ENCODE measurements at regions not wholly inside any gene's neighbourhood (a gene's known extent, or its start where the extent isn't known, plus 50 kb on each side); places are given as distances from the start of the nearest gene placed in this dataset.
"Not testable (repeated sequence)": the region's sequence is repeated elsewhere in the genome, so short reads cannot be mapped to it uniquely, and the experiment has no call there.

DNA sequence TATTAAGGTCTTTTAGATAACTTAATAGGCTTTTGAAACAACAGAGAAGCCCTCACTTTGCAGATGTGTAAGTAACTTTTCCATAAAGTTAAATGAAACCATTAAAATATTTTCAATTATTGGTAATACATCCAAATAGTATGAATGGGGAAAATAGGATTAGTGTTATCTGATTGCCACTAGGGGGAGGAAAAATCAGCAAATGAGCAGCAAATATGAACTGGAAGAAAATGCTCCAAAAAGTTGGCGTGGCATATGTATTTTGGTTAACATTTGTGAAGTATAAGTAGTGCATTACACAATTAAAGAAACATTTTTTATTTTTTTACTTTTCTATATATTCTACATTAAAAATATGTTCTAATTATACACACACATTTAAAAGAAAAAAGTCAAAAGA, 259.8 kb upstream of the ANO5 start:
- no peak for DNase-seq

DNA sequence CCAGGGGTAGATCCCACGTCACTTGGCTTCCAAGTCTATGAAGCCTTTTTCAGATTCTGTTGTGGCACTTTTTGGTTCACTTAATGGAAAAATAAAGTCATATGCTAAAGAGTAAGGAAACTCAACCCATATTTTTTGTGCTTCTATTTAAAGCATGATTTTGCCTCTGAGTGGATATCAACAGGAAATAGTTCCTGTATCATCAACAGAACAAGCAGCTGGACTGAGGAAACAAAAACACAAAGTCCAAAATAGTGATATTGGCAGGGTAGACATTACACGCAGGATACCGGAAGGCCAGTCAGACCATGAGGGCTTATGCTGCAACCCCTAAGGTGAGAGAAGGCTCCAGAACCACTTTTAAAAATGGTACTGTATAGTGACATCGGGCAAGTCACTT, 248.3 kb upstream of the ANO5 start:
- no peak for DNase-seq

DNA sequence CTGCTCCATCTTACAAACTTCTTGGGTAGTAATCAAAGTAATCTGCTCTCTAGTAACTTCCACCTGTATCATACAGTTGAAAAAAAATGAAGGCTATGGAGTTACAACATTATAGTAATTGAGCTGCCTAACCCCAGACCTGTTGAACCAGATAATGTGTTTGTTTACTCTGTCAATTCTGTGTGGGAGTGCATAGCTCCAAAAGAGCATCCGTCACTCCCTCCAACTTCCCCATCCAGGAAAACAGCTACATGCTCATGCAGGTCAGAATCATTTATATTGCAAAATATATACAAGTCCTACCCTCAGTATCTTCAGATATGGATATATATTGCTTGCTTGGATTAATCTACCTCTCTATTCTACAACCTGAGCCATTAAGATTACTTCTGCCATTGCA, 244.0 kb upstream of the ANO5 start:
- DNase-seq, result no peak

DNA sequence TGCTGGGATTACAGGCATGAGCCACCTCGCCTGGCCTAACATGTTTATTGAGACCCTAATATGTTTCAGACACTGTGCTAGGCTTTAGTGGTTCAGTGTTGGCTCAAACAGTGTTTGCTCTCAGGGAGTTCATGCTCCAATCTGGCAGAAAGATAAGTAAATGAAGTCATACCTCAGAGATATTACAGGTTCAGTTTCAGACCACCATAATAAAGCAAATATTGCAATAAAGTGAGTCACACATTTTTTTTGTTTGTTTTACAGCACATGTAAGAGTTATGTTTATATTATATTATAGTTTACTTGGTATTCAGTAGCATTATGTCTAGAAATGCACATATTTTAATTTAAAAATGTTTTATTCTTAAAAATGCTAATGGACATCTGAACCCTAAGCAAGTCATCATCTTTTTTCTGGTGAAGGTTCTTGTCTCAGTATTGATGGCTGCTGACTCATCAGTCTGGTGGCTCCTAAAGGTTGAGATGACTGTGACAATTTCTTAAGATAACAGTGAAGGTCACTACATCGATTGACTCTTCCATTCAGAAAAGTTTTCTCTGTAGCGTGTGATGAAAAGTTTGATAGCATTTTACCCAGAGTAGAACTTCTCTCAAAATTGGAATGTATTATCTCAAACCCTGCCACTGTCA, 243.0 kb upstream of the ANO5 start:
- DNase-seq, result no peak

DNA sequence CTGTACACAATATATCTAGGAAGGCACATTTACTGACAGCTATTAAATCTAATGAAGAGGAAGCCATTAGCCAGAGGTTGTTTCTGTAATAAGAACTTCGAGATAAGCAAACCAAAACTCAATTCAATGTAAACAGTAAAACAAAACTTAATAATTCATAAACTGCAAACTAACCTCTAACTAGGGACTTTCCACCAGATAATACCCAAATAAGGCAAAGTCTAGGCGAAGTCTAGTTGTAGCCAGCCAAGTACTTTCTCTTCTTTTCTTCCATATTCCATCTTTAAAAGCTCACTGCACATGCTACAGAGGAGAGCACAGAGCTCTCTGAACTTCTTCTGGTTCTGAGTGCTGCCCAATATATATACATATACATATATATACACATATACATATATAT, 229.9 kb upstream of the ANO5 start:
- no peak for DNase-seq

DNA sequence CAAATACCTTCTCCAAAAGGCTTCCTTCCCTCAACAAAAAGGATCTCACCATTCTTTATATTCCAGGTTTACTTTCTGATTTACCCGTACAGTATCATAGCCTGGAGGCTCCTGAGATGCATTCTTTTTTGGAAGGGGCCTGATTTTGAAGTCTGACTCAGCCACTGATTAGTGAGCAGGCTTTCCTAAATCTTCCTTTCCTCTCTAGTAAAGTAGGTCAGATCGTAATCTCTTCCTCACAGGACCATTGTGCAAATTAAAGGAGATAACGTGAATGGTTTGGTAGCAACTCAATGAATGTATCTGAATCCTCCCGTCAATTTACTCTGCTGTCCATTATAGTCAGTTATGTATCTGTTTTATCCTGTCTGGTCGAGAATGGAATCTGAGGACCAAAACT, 227.7 kb upstream of the ANO5 start:
- DNase-seq, result no peak

DNA sequence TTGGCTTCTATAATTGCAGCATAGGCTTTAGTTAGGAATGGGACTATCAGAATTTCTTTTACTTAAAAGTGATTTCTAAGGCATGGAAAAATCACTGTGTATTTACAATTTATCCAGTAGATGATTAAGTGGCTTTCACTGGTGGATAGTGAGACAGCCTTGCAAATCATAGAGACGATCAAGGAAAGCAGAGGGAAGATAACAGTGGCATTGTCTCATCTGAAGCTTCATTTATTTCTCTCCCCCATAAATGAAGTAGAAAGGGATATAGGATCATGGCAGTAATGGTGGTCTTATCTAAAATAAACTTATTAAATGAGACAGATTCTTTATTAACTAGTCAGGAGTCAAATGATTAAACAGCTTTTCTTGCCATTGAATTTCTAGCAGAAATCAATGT, 224.2 kb upstream of the ANO5 start:
- no peak for DNase-seq

DNA sequence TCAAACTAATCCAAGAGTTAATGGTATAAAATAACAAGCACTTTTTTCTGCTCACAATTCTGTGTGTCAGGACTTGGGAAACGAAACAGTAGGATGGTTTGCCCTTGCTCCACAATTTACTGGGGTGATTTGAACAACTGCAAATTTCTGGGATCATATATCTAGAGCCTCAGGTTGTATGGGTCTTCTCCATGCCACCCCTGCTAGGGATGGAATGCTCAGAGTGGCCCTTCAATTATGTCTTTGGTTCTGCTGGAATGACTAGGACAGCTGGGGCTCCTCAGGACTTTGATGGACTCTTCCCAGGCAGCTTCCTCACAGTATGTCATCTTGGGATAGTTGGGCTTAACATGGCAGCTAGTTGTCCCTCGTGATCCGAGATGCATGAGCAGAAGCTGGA, 223.0 kb upstream of the ANO5 start:
- no peak for DNase-seq

DNA sequence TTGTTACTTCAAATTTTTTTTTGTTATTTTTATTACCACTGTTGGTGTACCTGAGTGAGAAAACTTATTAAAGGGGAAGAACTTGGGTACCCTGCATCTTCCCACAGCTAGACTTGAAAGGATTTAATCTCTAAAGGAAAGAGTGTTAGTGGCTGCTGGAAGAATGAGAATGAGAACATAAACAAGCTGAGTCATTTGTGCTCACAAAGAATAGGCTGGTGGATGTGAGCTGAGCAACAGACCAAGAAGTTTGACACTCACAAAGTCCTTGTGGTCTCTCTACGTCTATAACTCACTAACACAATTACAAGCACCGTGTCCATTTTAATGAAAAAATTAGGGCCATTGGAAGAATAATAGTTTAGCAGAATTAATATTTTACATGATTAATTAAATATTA, 217.6 kb upstream of the ANO5 start:
- DNase-seq, result no peak

DNA sequence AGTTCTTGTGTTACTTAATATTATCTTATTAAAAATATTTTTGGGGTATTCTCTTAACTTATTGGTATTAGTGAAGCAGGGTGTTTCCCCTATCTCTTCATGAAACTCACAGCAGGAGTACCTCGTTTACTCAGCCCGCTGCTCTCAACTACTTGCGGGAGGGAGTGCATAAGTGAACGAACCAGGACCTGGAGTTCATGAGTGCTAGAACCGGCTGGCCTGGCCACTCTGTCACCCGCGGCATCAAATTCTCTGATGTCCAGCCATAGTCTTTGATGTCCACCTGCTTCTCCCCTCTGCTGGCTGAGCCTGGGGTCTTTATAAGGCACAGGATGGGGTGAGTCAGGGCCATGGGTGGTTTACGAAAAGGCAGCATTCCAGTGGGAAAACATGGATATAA, 216.7 kb upstream of the ANO5 start:
- DNase-seq, result no peak

DNA sequence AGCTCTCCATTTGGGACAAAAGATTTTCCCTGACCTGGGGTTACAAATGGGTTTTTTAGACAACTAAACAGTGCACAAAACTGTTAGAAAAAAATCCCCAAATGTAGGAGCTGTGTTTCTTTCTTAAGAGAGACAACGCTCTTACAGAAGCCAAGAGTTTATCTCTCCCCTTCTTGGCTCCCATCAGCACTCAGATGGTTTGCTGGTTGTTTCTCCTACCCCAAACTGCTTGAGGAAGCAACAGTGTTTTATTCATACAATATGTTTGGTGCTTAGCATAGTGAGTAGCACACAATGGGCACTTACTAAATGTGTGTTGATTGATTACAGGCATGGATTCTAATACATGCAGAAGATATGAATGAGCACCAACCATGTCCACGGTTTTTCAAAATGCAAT, 209.5 kb upstream of the ANO5 start:
- no peak for DNase-seq

DNA sequence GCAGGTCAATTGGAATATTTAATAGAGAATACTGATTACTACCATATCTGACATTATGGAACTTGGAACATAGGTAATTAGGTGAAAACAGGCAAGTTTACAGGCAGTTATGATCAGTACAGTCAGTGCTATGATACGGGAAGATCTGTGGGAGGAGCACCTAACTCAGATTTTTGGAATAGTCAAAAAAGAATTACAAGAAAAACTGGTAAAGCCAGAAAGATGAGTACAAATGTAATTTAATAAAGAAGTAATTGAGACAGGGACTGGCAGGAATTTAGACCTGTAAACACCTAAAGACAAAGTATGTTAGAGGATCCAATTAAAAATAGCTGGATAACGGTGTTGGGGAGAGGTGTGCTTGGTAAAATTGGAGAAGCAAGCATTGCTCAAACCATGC, 206.5 kb upstream of the ANO5 start:
- DNase-seq, result no peak

DNA sequence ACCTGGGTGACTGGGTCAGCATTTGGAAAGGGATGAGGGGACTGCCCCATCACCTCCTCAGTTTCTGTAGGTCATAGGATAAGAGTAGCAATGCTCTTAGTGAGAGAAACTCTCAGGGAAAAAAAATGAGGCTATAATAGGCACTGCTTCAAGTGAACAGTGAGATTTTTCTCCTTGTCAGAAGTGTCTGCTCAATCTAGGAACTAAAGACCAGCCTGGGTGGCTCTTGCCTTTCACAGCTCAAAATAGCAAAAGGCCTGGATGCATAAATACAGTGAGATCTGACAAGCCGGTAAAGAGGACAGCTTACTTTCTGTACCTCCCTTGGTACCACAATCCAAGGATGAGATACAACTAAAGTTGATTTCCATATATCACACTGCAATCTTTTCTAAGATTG, 205.6 kb upstream of the ANO5 start:
- no peak for DNase-seq

DNA sequence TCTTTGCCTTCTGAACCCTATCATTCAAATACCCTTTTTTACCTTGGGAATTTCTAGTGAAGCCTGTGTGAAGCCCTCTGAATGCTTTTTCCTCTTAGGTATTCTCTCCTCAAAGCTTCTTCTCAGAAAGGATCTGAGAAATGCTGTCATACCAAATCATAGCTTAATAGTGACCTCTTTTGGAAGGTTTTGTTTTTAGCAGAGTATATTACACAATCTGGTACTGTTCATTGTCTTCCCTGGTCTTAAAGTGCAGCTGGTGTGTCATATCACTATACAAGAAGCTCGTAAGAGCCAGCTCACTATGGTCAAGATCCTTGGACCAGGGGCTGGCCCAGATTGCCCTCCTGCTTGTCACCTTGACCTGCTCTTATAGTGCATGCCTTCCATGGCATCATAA, 204.4 kb upstream of the ANO5 start:
- no peak for DNase-seq

DNA sequence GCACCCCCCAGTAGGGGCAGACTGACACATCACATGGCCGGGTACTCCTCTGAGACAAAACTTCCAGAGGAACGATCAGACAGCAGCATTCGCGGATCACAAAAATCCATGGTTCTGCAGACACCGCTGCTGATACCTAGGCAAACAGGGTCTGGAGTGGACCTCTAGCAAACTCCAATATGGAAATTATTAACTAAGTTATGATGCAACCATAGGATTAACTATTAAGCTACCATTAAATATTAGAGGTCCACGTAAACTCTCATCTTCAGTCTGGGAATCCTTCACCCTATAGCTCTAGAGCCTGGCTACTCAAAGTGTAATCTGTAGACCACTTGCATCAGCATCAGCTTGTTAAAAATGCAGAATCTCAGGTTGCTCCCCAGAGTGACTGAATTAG, 191.1 kb upstream of the ANO5 start:
- DNase-seq, result not testable (repeated sequence)

DNA sequence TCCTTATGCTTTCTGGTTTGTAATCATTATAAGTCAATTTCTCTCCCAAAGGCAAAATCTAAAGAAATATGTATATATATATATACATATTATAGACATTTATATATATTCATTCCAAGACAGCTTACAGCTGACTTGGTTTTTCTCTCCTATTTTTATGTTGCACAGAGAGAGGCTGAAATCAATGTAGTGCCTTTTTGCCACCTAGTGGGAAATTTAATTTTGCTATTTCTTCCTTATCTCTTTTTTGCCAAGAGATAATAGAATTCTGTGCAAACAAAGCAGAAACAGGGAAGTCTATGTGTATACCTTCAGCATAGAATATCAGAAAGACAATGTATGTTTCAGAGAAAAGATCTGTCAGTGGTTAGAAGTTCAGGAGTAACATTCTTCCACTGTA, 186.0 kb upstream of the ANO5 start:
- no peak for DNase-seq

DNA sequence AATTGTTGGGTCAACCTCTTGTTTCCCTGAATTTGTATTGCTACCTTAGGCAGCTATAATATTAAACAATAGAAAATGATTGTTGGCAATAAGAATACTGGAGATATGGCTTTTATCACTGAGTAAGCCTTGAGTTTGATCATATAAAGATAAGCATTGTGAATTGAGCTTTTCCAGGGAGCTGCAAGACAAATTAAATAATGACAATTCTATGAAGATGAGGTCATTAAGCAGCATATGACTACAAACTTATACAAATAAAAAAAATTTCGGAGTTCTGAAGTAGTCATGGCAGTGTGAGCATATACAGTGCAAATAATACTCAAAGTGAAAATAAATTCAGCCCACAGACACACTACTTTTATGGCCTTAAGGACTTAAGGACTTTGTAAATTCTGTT, 161.1 kb upstream of the ANO5 start:
- no peak for DNase-seq

DNA sequence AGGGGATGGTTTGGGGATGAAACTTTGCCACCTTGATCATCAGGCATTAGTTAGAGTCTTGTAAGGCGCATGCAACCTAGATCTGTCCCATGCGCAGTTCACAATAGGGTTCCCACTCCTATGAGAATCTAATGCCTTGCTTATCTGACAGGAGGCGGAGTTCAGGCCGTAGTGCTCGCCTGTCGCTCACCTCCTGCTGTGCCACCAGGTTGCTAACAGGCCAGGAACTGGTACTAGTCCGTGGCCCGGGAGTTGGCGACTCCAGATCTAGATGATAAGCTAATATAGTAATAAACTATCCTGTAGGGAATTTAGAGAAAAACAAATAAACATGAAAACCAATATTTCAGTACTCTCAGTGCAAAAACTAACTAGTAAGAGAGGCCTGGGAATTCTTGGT, 155.4 kb upstream of the ANO5 start:
- DNase-seq, result no peak

DNA sequence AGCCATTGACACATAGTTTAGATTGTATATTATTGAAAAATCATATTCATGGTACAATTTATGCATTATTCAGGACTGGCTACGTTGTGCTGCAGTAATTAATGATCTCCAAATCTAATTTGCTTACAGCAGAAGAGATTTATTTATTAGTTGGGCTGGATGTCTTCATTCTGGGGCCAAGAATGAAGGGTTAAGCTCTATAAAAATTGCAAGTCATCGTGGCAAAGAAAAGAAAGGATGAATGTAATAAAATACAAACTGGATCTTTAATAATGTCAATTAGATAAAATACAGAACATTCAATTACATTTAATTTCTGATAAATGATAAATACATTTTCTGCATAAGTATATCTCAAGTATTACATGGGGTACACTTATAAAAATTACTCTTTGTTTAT, 151.8 kb upstream of the ANO5 start:
- DNase-seq, result no peak

DNA sequence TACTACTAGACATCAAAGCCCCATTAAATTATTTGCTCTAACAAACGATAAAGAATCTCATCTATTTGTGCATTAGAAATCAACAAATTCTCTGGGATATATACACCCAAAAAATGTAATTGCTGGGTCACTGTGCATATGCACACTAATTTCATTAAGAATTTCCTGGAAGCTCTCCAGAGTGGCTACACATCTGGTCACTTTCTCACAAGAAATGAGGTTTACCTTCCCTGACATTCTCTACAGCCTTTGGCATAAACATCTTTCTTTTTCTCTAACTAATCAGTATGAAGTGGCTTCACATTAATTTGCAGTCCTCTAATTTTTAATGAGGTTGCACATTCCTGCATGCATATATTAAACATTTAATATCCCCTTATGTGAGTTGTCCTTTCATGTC, 150.8 kb upstream of the ANO5 start:
- DNase-seq, result no peak

DNA sequence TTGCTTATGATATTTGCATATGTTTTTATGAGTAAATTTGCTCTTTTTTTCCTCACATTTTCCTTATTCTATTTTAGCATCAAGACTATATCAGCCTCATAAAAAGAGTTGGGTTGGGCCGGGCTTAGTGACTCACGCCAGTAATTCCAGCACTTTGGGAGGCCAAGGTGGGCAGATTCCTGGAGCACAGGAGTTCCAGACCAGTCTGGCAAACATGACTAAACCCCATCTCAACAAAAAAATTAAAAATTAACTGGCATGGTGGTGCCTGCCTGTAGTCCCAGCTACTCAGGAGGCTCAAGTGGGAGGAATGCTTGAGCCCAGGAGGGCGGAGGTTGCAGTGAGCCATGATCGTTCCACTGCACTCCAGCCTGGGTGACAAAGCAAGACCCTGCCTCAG, 148.8 kb upstream of the ANO5 start:
- no peak for DNase-seq

DNA sequence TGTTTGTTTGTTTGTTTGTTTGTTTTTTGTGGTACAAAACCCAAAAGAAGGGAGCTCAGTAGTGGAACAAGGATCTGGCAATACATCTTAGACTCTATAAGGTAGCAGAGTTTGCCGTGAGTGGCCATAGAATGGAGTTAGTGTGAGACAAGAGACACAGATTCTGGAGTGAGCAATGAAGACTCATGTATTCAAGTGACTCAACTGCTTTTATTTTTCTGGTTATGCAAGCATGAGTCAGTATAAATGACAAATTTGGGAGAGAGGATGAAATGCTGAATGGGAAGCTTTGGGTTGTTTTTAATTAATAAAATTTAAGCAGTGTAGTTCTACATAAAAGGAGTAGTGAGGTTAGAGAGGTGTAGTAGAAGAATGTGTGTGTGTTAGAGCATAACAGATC, 143.6 kb upstream of the ANO5 start:
- DNase-seq, result no peak

DNA sequence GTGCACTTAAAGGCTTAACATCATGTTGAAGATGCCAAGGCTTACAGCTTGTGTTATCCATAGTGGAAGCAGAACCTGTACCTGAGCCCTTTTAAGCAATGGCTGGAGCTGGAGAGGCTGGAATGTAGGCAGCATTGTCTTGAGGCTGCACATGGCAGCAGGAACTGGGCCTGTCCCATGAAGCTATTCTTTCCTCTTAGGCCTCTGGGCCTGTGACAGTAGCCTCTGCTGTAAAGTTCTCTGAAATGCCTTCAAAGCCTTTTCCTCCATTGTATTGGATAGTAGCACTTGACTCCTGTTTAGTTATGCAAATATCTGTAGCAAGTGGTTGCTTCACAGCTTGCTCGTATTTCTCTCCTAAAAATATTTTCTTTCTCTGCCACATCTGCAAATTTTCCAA, 127.4 kb upstream of the ANO5 start:
- no peak for DNase-seq

DNA sequence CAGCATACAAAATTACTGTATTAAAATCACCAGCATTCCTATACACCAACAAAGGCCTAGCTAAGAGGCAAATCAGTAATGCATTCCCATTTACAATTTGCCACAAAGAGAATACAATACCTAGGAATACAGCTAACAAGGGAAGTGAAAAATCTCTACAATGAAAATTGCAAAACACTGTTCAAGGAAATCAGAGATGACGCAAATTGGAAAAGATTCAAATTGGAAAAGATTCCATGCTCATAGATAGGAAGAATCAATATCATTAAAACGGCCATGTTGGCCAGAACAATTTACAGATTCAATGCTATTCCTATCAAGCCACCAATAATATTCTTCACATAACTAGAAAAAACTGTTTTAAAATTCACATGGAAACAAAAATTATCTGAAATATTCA, 123.0 kb upstream of the ANO5 start:
- no peak for DNase-seq

DNA sequence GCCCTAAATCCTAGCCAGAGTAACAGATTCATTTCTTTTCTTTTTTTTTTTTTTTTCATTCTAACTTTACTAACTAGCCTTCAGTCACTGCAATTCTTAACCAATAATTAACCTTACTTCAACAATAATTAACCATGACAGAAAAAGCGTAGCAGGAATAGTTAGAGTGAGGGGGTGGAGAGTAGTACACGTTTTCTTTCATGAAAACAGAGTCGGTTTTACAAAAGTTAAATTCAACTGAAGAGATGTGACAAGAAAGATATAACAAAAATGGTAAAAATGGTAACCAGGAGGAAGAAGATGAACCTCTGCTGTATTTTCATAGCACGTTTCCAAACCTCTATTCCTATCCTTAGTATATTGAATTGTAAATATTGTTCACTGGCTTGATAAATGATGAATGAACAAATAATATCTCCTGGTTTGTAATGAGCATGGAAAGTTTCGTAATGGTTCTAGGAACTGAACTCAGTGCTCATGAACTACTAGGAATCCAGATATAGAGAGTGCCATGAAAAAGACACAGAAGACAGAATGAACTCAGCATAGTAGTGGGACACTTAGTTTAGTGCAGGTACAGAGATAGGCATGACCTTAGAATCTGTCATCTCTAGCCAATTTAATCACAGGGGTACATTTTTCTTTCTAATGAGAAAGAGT, 116.5 kb upstream of the ANO5 start:
- DNase-seq, result no peak

DNA sequence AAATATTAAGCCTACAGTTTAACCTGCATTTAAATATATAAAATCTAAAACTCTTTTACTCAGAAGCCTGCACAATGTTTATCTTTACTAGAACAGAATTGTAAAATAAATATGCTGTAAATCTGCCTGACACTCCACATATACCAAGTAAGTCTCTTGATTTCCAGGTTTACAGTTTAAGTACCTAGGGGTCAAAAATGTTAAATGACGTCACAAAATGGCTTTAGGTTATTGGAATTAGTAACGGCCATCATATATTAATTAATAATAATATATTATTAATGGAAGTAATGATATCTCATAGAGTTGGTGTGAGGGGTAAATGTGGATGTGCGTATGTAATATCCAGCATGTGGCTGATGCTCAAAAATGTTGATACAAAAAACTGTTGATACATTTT, 114.8 kb upstream of the ANO5 start:
- DNase-seq, result no peak

Measured in NCI-H1092 (cell line).